H1 (cell line): ENCODE measurements at regions not wholly inside any gene's neighbourhood (a gene's known extent, or its start where the extent isn't known, plus 50 kb on each side); places are given as distances from the start of the nearest gene placed in this dataset.

Experiments used
- CTCF ChIA-PET: fragments of 300-600 bp; sonication (Branson Sonifier 250); formaldehyde crosslinking; loops from one replicate; lab custom pipeline; 2021; ENCODE audit not compliant: partially characterized antibody; lab: Charles Lee
- POLR2A ChIA-PET: fragments of 300-600 bp; sonication (Branson Sonifier 250); formaldehyde crosslinking; loops from one replicate; lab custom pipeline; 2021; ENCODE audit warnings: inconsistent platforms; ENCODE audit not compliant: partially characterized antibody; lab: Charles Lee
- DNase-seq, 2 experiments: peaks; one replicate each; pipeline versions ENCODE4 v3.0.0 to v3.0.0-alpha.2; 2010 to 2022; ENCODE audit warnings: low spot score in 2 of 2, low read depth in 1 of 2, mixed read lengths in 1 of 2
- FAIRE-seq: peaks from 2 replicates; lab custom pipeline; 2011; peaks lifted over from hg19 to GRCh38; lab: Jason Lieb, UNC
- H2AFZ ChIP-seq: 2 replicates; pipeline ENCODE4 v1.8.1; 2012; ENCODE audit warnings: low read length, inconsistent platforms
- H2AK5ac ChIP-seq: 2 replicates; pipeline ENCODE4 v1.6.1; 2013; ENCODE audit warnings: low read depth, low read length
- H2BK120ac ChIP-seq: replicated peaks from 2 replicates; pipeline ENCODE3; 2013; ENCODE audit warnings: low read depth, low read length, inconsistent platforms
- H2BK12ac ChIP-seq: 2 replicates; pipeline ENCODE4 v1.6.1; 2013; ENCODE audit warnings: low read depth, low read length
- H2BK15ac ChIP-seq: 2 replicates; pipeline ENCODE4 v1.6.1; 2013; ENCODE audit warnings: low read length
- H2BK20ac ChIP-seq: 2 replicates; pipeline ENCODE4 v1.6.1; 2013; ENCODE audit warnings: low read length
- H2BK5ac ChIP-seq: 2 replicates; pipeline ENCODE4 v1.6.1; 2013; ENCODE audit warnings: low read depth, low read length
- H3K14ac ChIP-seq: 2 replicates; pipeline ENCODE4 v1.6.1; 2013; ENCODE audit warnings: inconsistent platforms; ENCODE audit not compliant: insufficient read length
- H3K18ac ChIP-seq: 2 replicates; pipeline ENCODE4 v1.6.1; 2013; ENCODE audit warnings: low read length; ENCODE audit errors: extremely low read depth
- H3K23ac ChIP-seq: 2 replicates; pipeline ENCODE4 v1.6.1; 2013; ENCODE audit warnings: inconsistent platforms; ENCODE audit not compliant: insufficient read length
- H3K23me2 ChIP-seq: 2 replicates; pipeline ENCODE4 v1.6.1; 2013; ENCODE audit warnings: low read depth, low read length
- H3K27ac ChIP-seq: 2 replicates; pipeline ENCODE4 v1.6.1; 2011; ENCODE audit warnings: low read depth, low read length, inconsistent platforms
- H3K27me3 ChIP-seq, 4 experiments: replicated peaks in 1 of 4; 1 replicate in 1 of 4; 2 replicates in 3 of 4; pipeline versions ENCODE4 v1.6.1 to v1.8.1; 2011 to 2013; ENCODE audit warnings: low read length in 3 of 4, mild to moderate bottlenecking in 3 of 4, inconsistent platforms in 2 of 4, mixed read lengths in 2 of 4, moderate library complexity in 1 of 4; ENCODE audit not compliant: control insufficient read depth in 3 of 4, insufficient read depth in 3 of 4; ENCODE audit errors: extremely low read depth in 1 of 4
- H3K36me3 ChIP-seq, 4 experiments: 2 replicates each; pipeline versions ENCODE4 v1.6.1 to v1.8.1; 2011 to 2013; ENCODE audit warnings: mild to moderate bottlenecking in 4 of 4, low read length in 3 of 4, moderate library complexity in 2 of 4, control low read depth in 1 of 4, inconsistent platforms in 1 of 4; ENCODE audit not compliant: insufficient read depth in 4 of 4, control insufficient read depth in 2 of 4
- H3K4ac ChIP-seq: replicated peaks from 2 replicates; pipeline ENCODE3; 2013; ENCODE audit warnings: low read length, low read depth, mixed read lengths, inconsistent platforms; ENCODE audit not compliant: insufficient read length
- H3K4me1 ChIP-seq, 4 experiments: replicated peaks in 1 of 4; 1 replicate in 1 of 4; 2 replicates in 3 of 4; pipeline versions ENCODE4 v1.6.1 to v1.8.1; 2011 to 2013; ENCODE audit warnings: low read length in 3 of 4, inconsistent platforms in 2 of 4, mixed read lengths in 1 of 4; ENCODE audit not compliant: insufficient read depth in 4 of 4, control insufficient read depth in 3 of 4
- H3K4me2 ChIP-seq, 2 experiments: 2 replicates each; pipeline versions ENCODE4 v1.6.1 to v1.8.1; 2011 to 2013; ENCODE audit warnings: low read depth in 2 of 2, low read length in 2 of 2, control low read depth in 1 of 2, inconsistent platforms in 1 of 2, mild to moderate bottlenecking in 1 of 2; ENCODE audit not compliant: insufficient read depth in 1 of 2
- H3K4me3 ChIP-seq, 4 experiments: fragments of 200-600, 300-600 bp in 1 of 4; sonication (generic), shearing (Covaris generic), sonication (Bioruptor Twin) in 1 of 4; 2 replicates each; pipeline versions ENCODE4 v1.5.1 to v1.8.1; 2011 to 2016; ENCODE audit warnings: low read length in 4 of 4, low read depth in 3 of 4, control low read depth in 2 of 4, inconsistent platforms in 2 of 4, mild to moderate bottlenecking in 2 of 4, mixed read lengths in 1 of 4, moderate library complexity in 1 of 4; ENCODE audit not compliant: insufficient read depth in 2 of 4; ENCODE audit errors: extremely low read depth in 1 of 4
- H3K56ac ChIP-seq: replicated peaks from 2 replicates; pipeline ENCODE3; 2013; ENCODE audit warnings: low read depth, mild to moderate bottlenecking, mixed read lengths, low read length, inconsistent platforms; ENCODE audit not compliant: insufficient read length
- H3K79me1 ChIP-seq: 2 replicates; pipeline ENCODE4 v1.6.1; 2013; ENCODE audit warnings: low read depth, low read length, control low read depth
- H3K79me2 ChIP-seq, 2 experiments: 2 replicates each; pipeline versions ENCODE4 v1.6.1 to v1.8.1; 2012 to 2013; ENCODE audit warnings: low read length in 2 of 2, mild to moderate bottlenecking in 2 of 2, inconsistent platforms in 1 of 2; ENCODE audit not compliant: insufficient read depth in 2 of 2, control insufficient read depth in 1 of 2
- H3K9ac ChIP-seq, 4 experiments: replicated peaks in 1 of 4; 1 replicate in 1 of 4; 2 replicates in 3 of 4; pipeline versions ENCODE4 v1.6.1 to v1.8.1; 2011 to 2013; ENCODE audit warnings: low read depth in 3 of 4, low read length in 3 of 4, control low read depth in 2 of 4, mild to moderate bottlenecking in 2 of 4, moderate library complexity in 2 of 4, inconsistent platforms in 1 of 4; ENCODE audit errors: extremely low read depth in 1 of 4
- H3K9me3 ChIP-seq, 2 experiments: 2 replicates each; pipeline versions ENCODE4 v1.6.1 to v1.8.1; 2012 to 2013; ENCODE audit warnings: mild to moderate bottlenecking in 2 of 2, moderate library complexity in 2 of 2, control low read depth in 1 of 2, inconsistent platforms in 1 of 2, low read depth in 1 of 2, low read length in 1 of 2, mixed read lengths in 1 of 2; ENCODE audit not compliant: insufficient read depth in 2 of 2
- H4K20me1 ChIP-seq, 2 experiments: replicated peaks in 1 of 2; 2 replicates each; pipeline versions ENCODE3 to v1.8.1; 2011 to 2013; ENCODE audit warnings: inconsistent platforms in 2 of 2, low read length in 2 of 2, mild to moderate bottlenecking in 1 of 2; ENCODE audit not compliant: insufficient read depth in 2 of 2, control insufficient read depth in 1 of 2
- H4K5ac ChIP-seq: 2 replicates; pipeline ENCODE4 v1.6.1; 2013; ENCODE audit warnings: low read length, low read depth, mixed read lengths, inconsistent platforms; ENCODE audit not compliant: insufficient read length
- H4K8ac ChIP-seq: 2 replicates; pipeline ENCODE4 v1.8.0; 2013; ENCODE audit warnings: mild to moderate bottlenecking, moderate library complexity, low read length, inconsistent platforms; ENCODE audit not compliant: insufficient read depth; ENCODE audit errors: extremely low read depth
- H4K91ac ChIP-seq: replicated peaks from 2 replicates; pipeline ENCODE3; 2013; ENCODE audit warnings: low read length, mixed read lengths, inconsistent platforms; ENCODE audit not compliant: insufficient read length
- ASH2L ChIP-seq: fragments of 200-600, 300-600 bp; sonication (generic); IDR thresholded peaks from one replicate; pipeline ENCODE4 v1.7.1; 2017; ENCODE audit warnings: low read length
- ATF3 ChIP-seq: IDR thresholded peaks from 2 replicates; pipeline ENCODE4 v1.6.1; 2011; ENCODE audit warnings: low read depth, mild to moderate bottlenecking, low read length; ENCODE audit not compliant: insufficient read depth
- CHD2 ChIP-seq: IDR thresholded peaks from 2 replicates; pipeline ENCODE4 v1.6.1; 2012; ENCODE audit warnings: low read length, improper control_type of control experiment
- E2F6 ChIP-seq: IDR thresholded peaks from 2 replicates; pipeline ENCODE4 v1.6.1; 2012; ENCODE audit warnings: inconsistent platforms
- JUND ChIP-seq: IDR thresholded peaks from 2 replicates; pipeline ENCODE4 v1.6.1; 2011; ENCODE audit warnings: mild to moderate bottlenecking, improper control_type of control experiment, low read length
- WGBS, 2 experiments: shearing (Covaris generic) in 1 of 2; methylation state at CpG; one replicate each; pipeline versions ENCODE4 v1.1.6 to v1.1.7; 2013 to 2015; ENCODE audit warnings: low lambda C conversion rate in 2 of 2, mixed read lengths in 2 of 2, inconsistent platforms in 1 of 2, low coverage in 1 of 2, missing lambda C conversion rate in 1 of 2; ENCODE audit not compliant: insufficient replicate concordance in 2 of 2, insufficient coverage in 1 of 2, insufficient read length in 1 of 2; ENCODE audit errors: extremely low coverage in 1 of 2, missing lambda C conversion rate in 1 of 2; 5-methylcytosine and 5-hydroxymethylcytosine counted together

- ChIA-PET POLR2A (no interaction called here), CTCF (no interaction called here)
- FAIRE-seq = no peak
- TF ChIP-seq E2F6 (no peak), ASH2L (no peak), CHD2 (no peak), JUND (no peak), ATF3 (no peak)
These were observed 443.6 kb upstream of the GRAMD2B start for GRCh38 chr5:125979636-125980035.

More at GRCh38 chr5:125979636-125980035, 443.6 kb upstream of the GRAMD2B start:
- H2BK120ac ChIP-seq = no peak overlapping the region
- no peak overlapping the region for H3K9ac ChIP-seq
- H3K79me1 ChIP-seq = no peaks in the 10 kb centered on the region
- no peak overlapping the region for H3K4me2 ChIP-seq
- H3K14ac ChIP-seq = no peak overlapping the region
- no peak overlapping the region for H2BK20ac ChIP-seq
- no peak for DNase-seq
- 85% methylated on average over 4 of the region's 4 CpGs; no CpG with 5 or more reads in 1 of the 2 experiments for WGBS, 2 experiments
- H3K4me1 ChIP-seq = no peaks in the 10 kb centered on the region
- H3K36me3 ChIP-seq = no peaks in the 10 kb centered on the region
- H3K27me3 ChIP-seq = peaks cover 0 to 1% (median 0%) of the 10 kb centered on the region in 4 experiments; a peak in 1 of 7 replicates
- no peak overlapping the region for H2BK12ac ChIP-seq
- H2BK15ac ChIP-seq = no peak overlapping the region
- H2AFZ ChIP-seq = no peak overlapping the region
- H4K5ac ChIP-seq = no peak overlapping the region
- H3K4me3 ChIP-seq = no peak overlapping the region
- no peak overlapping the region for H3K56ac ChIP-seq
- H4K91ac ChIP-seq = no peak overlapping the region
- H2BK5ac ChIP-seq = no peak overlapping the region
- H4K20me1 ChIP-seq = no peaks in the 10 kb centered on the region
- no peak overlapping the region for H3K23ac ChIP-seq
- no peak overlapping the region for H3K4ac ChIP-seq
- H2AK5ac ChIP-seq = no peak overlapping the region
- no peaks in the 10 kb centered on the region for H3K9me3 ChIP-seq
- no peak overlapping the region for H4K8ac ChIP-seq
- H3K27ac ChIP-seq = no peak overlapping the region
- H3K18ac ChIP-seq = no peak overlapping the region
- H3K79me2 ChIP-seq = no peaks in the 10 kb centered on the region
- H3K23me2 ChIP-seq = no peaks in the 10 kb centered on the region
